HG03025 (cell line): ENCODE measurements at regions not wholly inside any gene's neighbourhood (a gene's known extent, or its start where the extent isn't known, plus 50 kb on each side); places are given as distances from the start of the nearest gene placed in this dataset.

Experiments used
- ATAC-seq: cut with Tn5 transposase; IDR thresholded peaks from one replicate; pipeline ENCODE4 v1.9.1; 2021; ENCODE audit warnings: mild to moderate bottlenecking, moderate library complexity; ENCODE audit not compliant: unreplicated experiment, low FRiP score

DNA sequence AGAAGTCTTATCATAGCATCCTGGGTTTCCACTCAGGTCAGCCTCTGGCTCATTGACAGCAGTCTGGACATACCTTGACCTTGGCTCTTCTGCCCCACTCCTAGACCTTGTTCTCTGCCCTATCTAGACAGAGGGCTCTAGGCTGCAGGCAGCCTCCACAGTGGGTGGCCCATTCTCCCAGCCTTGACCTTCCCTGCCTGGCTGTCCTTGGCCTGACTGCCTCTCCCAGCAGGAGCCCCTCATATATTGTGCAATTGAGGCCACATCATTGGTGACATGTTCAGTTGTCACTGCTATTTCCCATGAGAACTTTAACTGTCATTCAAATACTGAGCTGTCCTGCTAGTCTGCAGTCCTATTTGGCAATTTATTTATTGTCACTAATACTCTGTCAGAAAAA, 503.4 kb downstream of the PLXNA4 start:
- ATAC-seq: no peak

DNA sequence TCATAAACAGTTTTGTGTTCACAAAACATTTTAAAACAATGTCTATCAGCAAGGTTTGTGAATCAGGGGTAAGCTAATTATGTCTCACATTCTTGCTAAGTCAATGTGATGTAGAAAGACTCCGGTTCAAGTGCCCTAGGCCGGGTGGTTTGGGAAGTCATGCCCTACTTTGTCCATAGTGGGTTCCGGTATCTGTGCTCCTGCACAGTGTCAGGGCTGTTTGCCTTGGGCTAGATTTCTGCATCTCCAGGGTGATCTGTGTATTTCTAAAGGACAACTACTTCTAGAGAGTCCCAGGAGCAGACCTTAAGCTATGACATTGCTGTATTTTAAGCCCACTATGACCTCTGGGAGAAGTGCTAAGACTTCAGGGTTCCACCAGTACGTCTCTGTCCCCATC, 504.1 kb downstream of the PLXNA4 start:
- ATAC-seq: no peak

DNA sequence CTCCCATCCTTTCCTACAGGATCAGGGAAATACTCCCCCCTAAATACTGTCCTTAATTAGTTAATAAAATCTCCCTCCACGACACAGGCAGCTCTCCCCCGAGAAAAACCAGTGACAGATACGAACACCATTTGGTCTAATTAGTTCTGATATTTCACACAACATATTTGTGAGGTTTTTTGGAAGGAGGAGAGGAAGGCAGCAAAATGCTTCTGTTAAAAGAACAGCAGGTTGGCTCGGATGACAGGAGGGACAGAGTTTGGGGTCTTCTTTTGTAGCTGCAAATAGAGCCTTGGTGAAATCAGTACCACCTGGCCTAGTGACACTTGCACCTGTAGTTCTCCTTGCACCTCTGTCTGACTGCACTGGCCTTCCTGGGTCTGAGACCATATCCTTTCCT, 507.0 kb downstream of the PLXNA4 start:
- no peak for ATAC-seq

DNA sequence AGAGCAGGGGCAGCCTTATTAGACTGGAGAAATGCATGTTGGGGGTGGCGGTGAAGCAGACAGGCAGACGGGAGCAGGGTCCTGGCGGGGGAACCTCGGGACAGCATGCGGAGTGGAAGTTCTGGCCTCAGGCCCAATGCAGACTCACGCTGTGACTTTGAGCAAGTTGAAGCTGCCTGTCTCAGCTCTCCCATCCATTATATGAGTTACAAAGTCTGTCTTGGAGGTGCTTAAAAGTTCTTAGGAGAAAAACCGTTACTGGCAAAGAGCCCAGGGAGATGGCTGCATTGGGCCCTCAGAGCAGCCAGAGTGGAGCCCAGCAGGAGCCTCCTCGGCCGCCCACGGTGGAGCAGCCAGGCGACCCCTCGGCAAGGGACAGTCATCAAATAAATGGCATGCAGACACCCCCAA, 509.5 kb downstream of the PLXNA4 start:
- no peak for ATAC-seq

DNA sequence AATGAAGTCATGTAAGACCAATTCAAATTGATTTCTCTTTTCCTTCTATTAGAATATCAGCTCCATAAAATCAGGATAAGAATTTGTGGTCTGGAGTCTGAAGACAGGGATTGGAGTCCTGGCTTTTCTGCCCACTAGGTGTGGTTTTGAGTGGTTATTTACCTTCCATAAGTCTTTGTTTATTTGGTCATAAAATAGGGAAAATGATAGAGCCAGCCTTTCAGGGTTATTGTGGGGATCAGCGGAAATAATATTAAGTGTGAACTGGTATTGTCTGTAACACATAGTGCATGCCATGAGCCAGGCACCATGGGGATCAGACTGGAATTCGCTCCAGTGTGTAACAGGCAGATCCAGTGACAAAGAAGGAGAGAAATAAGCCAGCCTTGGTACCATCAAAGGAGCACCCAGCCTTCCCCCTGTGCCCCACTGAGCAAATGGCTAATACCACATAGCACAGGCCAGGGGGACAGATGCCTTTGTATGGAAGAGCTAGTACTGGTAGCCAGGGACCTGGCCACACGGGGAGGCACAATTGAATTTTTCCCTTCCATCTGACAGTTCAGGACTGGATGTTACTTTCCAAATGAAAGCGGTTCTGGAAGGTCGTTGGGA, 509.7 kb upstream of the PODXL start:
- no peak for ATAC-seq

DNA sequence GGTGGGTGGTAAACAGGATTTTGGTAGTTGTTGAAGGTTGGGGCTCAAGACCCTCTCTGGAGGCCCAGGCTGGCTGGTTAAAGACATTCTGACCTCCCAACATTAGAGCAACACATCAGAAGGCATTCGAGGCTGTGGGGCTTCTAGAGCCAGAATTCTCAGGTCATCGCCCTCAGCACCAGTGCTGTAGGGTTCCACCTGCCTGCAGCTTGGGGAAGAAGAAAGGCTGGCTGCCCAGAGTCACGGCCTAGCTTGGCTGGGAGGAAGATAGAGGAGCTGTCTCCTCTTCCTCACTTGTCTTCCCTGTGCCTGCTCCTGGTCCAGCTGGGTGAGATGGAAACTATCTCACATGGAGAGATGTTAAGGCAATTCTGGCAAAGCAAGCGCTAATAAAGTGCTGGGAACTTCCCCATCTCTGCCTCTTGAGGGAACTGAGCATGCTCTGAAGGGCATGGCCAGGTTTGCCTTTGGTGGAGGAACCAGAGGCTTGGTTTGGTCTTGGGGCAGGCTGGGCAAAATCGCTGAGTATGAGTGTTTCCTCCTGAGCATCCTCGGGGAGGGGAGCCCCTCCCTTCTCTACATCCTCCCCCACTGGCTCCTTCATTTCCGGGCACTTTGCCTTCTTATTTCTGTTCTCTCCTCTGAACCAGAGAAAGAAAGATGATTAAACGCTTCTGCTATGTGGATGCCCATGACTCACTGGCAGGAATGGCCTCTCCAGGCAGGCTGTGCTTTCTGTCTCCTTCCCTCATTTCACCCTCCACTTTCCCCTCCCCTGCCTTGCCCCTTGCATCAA, 509.0 kb upstream of the PODXL start:
- no peak for ATAC-seq

DNA sequence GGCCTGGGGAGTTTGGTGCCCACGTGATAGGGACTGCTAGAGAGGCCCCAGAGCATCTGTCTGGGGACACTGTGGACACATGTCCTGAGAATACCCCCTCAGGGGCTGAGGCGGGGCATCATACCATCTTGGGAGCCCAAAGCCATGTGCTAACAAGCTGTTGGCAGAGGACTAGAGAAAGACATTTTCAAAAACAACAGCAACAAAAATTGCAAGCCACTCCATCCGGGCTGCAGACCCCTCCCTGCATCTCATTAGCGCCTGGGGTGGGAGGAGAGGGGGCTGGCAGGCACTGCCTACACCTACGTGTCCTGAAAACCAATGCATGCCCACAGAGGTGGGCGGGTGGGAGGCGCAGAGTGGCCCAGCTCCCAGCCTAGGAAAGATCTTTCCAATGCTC, 507.4 kb upstream of the PODXL start:
- no peak for ATAC-seq

DNA sequence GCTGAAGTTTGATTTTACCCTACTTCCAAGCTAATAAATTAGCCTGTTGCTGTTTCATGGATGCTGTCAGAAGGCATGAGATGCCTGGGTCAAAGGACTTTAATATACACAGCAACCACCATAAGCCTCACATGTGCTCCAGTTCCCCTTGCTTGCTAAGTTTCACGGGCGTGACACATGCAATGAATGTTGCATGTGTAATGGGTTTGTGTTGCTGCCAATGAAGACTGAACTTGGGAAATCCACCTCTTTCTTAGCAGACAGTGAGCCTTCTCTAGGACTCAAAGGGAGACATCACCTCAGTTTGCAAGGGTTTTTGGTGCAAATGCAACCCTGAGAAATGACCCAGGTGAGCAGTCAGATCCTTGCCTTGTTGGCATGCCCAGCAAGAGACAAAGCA, 505.5 kb upstream of the PODXL start:
- ATAC-seq: no peak

DNA sequence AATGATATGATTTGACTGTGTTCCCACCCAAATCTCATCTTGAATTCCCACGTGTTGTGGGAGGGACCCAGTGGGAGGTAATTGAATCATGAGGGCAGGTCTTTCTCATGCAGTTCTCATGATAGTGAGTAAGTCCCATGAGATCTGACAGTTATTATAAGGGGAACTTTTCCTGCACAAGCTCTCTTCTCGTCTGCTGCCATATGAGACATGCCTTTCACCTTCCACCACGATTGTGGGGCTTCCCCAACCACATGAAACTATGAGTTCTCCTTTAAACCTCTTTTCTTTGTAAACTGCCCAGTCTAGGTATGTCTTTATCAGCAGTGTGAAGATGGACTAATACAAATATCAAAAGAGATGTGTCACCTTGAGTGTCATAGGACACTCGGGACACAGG, 502.7 kb upstream of the PODXL start:
- ATAC-seq: no peak

DNA sequence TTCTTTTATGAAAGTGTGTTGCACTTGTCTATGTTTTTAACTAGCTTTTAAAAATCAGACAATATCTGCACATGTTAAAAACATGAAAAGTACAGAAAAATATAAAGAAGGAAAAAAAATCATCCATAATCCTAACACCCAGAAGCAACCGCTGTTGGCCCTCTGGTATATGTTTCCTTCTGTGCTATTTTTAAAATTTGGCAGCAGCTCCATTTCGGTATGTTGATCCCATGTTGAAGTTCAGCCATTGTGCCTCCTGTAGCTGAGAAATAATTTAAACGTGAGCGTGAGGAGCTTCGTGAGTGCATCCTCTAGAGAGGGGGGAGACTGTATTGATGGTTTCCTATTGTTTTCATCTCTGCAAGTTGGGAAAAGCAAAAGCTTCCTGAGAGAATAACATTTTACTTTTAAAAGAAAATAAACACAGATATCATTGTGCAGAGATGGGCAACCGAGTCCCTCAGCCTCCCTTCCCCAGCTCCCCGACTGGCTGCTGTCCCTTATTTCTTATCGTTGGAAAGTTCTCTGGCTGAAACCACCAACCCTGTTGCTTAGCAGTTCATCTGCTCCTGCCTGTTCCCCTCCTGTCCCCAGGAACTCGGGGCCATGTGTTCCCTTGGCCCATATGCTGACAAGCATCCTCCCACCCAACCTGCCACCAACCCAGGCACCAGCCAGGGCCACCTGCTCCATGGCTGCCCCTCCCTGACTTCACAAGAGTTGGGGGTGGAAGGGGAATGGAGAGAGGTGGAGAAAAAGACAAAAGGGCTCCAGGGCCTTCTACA, 499.1 kb upstream of the PODXL start:
- no peak for ATAC-seq

DNA sequence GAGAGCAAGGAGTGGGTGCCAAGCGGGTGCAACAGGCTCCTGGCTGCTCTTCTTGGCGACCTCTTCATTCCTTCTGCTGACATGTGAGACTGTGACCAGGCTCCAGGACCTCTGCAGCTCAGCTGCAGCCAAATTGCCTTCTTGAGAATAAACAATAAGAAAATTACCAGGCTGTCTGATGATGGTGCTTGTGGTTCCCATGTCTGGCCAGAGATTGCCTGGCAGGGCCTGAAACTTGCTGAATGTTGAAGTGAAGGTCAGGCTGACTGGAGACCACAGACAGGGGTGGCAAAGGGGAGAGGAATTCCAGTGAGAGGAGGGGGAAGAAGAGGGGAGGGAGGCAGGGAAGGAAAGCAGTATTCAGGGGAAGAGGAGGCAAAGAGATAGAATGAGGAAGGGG, 497.4 kb upstream of the PODXL start:
- ATAC-seq: no peak

DNA sequence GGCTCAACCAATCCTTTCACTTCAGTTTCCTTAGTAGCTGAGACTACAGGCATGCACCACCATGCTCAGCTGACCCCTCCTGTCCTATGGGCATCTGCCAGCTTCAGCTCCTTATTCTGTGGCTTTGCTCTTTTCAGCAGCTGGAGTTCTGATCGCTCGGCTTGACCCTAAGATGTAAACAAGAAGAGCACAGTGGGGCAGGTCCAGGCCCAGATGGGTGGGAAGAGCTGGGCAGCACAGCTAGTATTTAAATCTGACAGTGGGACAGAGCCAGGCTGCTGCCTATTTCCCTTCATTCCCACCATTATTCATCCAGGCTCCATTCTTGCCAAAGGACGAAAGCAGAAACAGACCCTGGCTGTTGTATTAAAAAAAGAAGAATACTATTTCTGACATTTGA, 494.9 kb upstream of the PODXL start:
- ATAC-seq: no peak

DNA sequence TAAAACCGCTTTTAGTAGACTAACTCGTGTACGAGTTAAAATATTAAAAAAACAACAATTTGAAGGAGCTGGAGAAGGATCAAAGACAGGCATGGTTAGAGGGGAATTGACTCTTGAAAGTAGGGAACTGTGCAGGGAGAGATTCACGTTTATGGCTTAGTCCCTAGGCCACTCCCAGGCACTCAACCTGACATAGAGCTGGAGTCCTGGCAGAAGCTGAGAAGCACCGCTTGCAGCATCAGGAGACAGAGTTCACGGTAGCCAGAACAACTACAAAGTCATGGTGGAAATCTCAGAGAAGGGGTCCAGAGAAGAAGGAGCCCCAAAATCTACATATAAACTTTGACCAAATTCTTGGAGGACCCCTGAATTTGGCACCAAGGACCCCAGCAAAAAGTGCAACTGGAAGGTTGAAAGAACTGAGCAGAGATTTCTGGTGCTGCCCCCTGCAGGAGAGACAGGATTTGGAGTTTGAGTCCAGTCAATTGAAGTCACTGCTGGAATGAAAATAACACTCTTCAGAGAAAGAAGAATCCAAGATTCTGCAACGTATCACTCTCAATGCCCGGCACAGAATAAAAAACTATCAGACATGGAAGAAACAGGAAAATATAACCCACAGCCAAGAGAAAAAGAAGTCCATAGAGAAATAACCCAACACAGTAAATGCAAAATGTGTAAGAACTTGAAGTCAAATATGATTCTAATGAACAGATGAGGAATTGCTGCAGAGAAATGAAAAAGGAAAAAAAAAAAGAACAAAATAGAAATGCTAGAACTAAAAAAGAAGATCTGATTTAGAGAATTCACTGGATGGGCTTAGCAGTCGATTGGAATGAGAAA, 493.3 kb upstream of the PODXL start:
- no peak for ATAC-seq

DNA sequence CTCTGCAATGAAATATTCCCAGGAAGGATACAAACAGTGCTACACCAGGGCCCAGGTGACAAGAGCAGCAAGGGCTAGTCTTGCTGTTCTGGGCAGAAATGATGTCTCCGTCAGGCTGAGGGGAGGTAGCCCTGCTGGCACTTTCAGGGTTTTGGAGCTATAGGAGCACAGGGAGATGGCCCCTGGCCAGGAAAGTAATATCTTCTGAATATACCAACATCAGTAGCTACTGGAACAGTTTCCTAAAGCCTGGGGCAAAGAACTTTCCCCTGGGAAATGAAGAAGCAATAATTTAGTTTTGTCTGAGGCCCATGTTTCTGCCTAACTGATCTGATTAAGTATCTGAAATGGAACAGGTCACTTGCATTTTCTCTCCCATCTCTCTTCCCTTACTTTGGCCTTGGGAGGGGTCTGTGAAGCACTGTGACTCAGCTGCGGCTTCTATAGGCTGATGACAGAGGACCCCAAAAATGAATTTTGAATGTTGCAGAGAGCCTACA, 489.1 kb upstream of the PODXL start:
- no peak for ATAC-seq

DNA sequence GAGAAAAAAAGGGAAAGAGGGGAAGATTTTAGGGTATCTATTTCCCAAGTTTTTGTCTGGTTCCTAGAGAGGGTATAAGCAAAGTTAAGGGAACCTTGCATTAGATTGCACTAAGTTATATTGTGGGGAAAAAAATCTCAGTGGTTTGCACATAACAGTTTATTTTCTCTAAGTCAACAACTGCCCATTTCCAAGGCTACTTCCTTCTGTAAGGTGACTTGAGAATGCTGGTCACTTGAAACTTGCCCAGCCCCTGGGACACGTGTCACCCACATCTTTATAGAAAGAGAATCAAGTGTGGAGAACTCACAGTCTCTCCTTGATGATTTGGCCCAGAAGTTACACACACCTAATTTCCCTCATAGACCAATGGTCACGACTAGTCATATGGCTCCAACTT, 488.6 kb upstream of the PODXL start:
- ATAC-seq: no peak

DNA sequence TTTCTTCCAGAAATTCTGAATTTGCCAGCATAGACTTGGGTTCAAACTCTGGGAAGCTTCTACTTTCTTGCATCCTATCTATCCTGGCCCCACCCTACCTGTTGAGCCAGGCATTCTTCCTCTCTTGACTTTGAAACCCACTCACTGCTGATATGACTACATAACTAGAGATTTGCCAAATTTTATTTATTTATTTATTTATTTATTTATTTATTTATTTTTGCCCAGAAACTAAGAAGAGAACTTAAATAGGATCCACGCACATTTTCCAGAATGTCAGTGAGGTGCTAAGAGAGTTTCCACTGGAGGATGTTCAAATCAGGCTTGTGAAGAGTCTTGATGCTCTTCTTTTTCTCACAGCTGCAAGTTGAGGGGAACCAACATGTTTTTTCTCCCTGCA, 487.8 kb upstream of the PODXL start:
- ATAC-seq: no peak

DNA sequence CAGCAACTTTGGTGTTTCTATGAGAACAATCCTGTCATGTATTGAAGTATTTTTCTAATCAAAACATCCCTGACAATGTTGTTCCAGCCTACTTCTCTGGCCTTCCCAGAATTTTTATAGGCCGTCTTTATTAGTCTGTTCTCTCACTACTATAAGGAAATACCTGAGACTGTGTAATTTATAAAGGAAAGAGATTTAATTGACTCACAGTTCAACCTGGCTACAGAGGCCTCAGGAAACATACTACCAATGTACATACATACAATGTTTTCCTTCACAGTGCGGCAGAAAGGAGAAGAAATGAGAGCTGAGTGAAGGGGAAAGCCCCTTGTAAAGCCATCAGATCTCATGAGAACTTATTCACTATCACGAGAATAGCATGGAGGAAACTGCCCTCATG, 484.7 kb upstream of the PODXL start:
- no peak for ATAC-seq

DNA sequence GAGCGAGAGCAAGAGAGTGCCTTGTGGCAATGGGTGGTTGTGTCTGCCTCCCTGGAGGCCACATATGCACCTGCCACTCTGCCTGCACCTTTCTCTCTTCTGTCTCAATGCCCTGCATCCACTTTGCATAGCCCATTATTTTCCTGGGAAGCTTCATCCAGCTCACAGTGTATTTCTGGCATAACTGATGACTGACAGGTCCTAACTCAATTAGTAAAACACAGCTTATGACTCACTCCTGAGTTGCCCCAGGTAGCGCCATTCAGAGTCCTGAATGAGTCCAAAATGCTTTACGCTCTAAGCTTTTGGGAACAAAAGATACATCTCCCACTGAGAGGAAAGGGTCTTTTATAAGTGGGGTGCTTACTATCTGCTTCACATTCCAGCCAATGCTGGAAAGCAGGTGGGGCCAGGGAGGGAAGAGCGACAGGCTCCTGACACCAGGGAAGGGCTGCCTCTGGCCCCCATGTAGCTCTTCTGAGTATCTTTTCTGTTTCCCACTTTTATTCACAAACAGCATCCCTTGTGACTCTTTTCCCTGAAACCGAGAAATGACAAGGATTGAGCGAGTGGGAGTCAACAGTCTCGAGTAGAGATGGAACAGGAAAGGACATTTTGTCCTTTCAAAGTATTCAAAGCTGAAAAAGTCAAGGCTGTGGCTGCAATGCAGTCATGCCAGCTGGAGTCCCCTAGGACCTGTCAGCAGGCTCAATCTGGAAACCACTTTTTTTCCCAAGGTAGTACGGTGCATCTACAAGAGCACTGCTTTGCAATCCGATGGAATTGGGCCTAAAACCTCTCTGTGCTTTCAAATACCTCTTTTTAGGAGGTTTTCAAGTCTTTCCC, 479.3 kb upstream of the PODXL start:
- ATAC-seq: no peak

DNA sequence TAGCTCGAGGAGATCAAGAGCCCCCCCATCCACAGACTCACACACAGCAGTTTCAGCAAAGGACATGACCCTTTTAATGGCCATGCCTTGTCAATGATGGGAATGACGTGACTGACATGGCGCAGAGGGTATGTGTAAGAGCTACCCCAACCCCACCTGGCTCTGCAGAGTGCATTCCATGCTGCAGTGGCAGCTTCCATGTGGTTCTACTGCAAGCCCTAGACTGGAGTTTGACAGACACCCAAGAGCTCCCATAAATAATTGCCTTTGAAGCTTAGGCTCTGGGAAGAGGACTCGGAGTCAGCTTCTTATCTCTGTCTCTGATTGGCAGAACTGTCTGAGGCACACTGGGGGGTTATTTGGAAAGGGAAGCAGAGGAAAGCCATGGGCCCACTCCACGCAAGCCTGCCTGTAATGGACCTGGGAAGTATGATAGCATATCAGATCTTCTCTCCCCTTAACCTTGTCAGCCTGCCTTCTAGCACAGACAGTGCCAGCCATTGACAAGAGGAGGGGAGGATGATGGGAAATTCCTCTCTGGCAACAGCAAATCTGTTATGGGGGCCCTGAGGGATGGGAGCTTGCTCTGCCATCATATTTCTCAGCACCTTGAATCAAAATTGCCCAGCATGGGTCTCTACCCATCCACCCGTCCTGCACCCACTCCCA, 478.5 kb upstream of the PODXL start:
- no peak for ATAC-seq
